BE2C (cell line): ENCODE measurements at regions not wholly inside any gene's neighbourhood (a gene's known extent, or its start where the extent isn't known, plus 50 kb on each side); places are given as distances from the start of the nearest gene placed in this dataset.
"Not testable (repeated sequence)": the region's sequence is repeated elsewhere in the genome, so short reads cannot be mapped to it uniquely, and the experiment has no call there.

Source experiments
- DNase-seq: peaks from one replicate; pipeline ENCODE4 v3.0.0-alpha.2; 2020
- H3K27me3 ChIP-seq: fragments of 250-450 bp; sonication (Bioruptor Pico); 2 replicates; pipeline ENCODE4 v1.5.1; 2020; ENCODE audit warnings: mild to moderate bottlenecking
- H3K36me3 ChIP-seq: fragments of 250-450 bp; sonication (Bioruptor Pico); 2 replicates; pipeline ENCODE4 v1.5.1; 2020; ENCODE audit warnings: mild to moderate bottlenecking
- H3K4me1 ChIP-seq: fragments of 250-450 bp; sonication (Bioruptor Pico); 2 replicates; pipeline ENCODE4 v1.5.1; 2020
- H3K4me3 ChIP-seq: 2 replicates; pipeline ENCODE4 v1.5.1; 2011; ENCODE audit warnings: low read depth, low read length
- H3K9me3 ChIP-seq: fragments of 250-450 bp; sonication (Bioruptor Pico); 2 replicates; pipeline ENCODE4 v1.5.1; 2020

DNA sequence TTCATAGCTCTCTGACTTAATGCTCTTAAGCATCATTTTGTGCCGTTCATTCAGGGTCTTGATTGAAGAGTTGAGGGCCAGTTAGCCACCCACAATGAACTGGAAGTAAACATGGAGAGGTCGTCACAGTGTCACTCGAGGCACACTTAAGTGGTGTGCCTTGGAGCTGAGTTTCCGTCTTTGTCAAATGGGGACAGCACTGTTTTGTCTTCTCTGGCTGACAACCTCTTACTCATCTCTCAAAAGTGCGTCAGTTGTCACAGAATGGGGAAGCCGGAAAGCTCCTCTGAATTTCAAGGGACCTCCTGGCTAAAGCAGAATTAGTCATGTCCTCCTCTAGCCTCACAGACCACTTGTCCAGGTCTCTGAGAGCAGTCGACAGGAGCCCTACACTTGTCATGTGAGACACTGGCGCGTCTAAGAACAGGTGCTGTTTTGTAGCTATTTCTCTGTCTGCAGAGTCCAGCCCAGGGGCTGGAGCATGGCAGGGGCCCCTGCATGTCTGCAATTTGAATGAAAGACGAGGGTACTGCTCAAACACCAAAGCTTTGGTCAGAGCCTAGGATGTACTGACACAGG lies 231.5 kb downstream of the NPIPA7 start:
- DNase-seq, H3K27me3 ChIP-seq, H3K36me3 ChIP-seq, H3K9me3 ChIP-seq, H3K4me3 ChIP-seq, H3K4me1 ChIP-seq: not testable (repeated sequence)

DNA sequence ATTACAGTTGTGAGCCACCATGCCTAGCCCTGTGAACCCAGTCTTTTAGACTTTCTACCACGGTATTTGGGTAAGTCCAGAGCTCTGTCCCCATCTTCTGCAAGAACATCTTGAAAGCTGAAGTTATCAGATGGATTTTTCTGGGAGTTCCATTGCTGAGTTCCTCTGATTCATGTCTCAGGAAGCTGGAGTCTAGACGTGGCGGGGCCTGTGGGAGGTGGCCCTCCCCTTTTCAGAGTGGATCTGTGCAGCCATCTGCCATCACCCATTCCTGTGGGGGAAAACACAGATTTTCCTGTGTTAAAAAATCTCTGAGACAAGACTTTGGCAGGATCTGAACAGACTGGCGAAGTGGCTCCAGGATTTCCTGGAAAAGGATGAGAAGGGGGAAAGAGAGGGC lies 234.3 kb downstream of the NPIPA7 start:
- H3K4me1 ChIP-seq, H3K9me3 ChIP-seq, H3K4me3 ChIP-seq, DNase-seq, H3K27me3 ChIP-seq, H3K36me3 ChIP-seq: not testable (repeated sequence)

DNA sequence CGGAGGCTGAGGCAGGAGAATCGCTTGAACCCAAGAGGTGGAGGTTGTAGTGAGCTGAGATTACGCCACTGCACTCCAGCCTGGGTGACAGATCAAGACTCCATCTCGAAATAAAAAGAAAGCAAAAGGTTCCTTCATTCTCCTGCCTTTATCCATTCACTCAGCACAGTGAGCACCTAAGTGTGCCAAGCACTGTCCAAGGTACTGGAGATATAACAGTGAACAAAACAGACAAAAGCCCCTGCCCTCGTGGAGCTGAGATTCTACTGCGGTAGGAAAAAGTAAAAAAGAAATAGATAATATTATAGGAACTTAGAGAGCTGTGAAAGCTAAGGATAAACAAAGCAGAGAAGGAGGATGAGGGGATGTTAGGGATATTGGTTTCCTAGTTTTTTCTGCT lies 235.5 kb downstream of the NPIPA7 start:
- not testable (repeated sequence) for H3K27me3 ChIP-seq, H3K36me3 ChIP-seq, H3K4me1 ChIP-seq, DNase-seq, H3K9me3 ChIP-seq, H3K4me3 ChIP-seq

- H3K4me1 ChIP-seq, H3K9me3 ChIP-seq, H3K27me3 ChIP-seq, H3K36me3 ChIP-seq, H3K4me3 ChIP-seq, DNase-seq: not testable (repeated sequence)
Observed at GRCh38 chr16:16618963-16619465, 240.1 kb downstream of the NPIPA7 start.

DNA sequence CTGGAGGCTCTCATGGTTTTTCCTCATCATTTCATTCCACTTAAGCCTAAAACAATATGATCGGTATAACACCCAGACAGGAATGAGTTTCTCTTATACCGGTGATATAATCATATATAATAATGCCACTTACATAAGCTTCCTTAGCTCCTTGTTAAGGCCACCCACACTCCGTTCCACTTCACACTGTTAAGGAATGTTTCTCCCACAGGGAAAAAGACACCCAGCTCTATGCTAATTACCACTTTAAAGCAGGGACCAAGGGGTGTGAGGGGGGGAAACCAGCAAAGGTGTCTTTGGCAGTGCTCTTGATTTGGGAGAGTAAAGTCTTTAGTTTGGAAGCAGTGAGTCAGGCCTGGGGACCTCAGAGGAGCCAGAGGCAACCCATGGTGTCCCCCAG lies 245.4 kb downstream of the NPIPA7 start:
- not testable (repeated sequence) for H3K4me1 ChIP-seq, H3K36me3 ChIP-seq, H3K27me3 ChIP-seq, H3K9me3 ChIP-seq, DNase-seq, H3K4me3 ChIP-seq

GRCh38 chr16:16625140-16625539 lies 246.2 kb downstream of the NPIPA7 start:
- DNase-seq, H3K4me3 ChIP-seq, H3K27me3 ChIP-seq, H3K9me3 ChIP-seq, H3K4me1 ChIP-seq, H3K36me3 ChIP-seq: not testable (repeated sequence)

- not testable (repeated sequence) for H3K9me3 ChIP-seq, H3K27me3 ChIP-seq, H3K36me3 ChIP-seq, DNase-seq, H3K4me1 ChIP-seq, H3K4me3 ChIP-seq
Observed at GRCh38 chr16:16627865-16628264, 248.9 kb downstream of the NPIPA7 start.

GRCh38 chr16:16638231-16638630 lies 259.3 kb downstream of the NPIPA7 start:
- H3K4me3 ChIP-seq, H3K27me3 ChIP-seq, DNase-seq, H3K9me3 ChIP-seq, H3K4me1 ChIP-seq, H3K36me3 ChIP-seq: not testable (repeated sequence)

- H3K4me1 ChIP-seq, DNase-seq, H3K27me3 ChIP-seq, H3K4me3 ChIP-seq, H3K9me3 ChIP-seq, H3K36me3 ChIP-seq: not testable (repeated sequence)
Observed at GRCh38 chr16:16638714-16639113, 259.8 kb downstream of the NPIPA7 start.

- not testable (repeated sequence) for H3K4me1 ChIP-seq, DNase-seq, H3K27me3 ChIP-seq, H3K9me3 ChIP-seq, H3K36me3 ChIP-seq, H3K4me3 ChIP-seq
Observed at GRCh38 chr16:16643828-16644227, 264.9 kb downstream of the NPIPA7 start.

GRCh38 chr16:16648002-16648401 lies 269.1 kb downstream of the NPIPA7 start:
- H3K36me3 ChIP-seq, DNase-seq, H3K9me3 ChIP-seq: not testable (repeated sequence)

DNA sequence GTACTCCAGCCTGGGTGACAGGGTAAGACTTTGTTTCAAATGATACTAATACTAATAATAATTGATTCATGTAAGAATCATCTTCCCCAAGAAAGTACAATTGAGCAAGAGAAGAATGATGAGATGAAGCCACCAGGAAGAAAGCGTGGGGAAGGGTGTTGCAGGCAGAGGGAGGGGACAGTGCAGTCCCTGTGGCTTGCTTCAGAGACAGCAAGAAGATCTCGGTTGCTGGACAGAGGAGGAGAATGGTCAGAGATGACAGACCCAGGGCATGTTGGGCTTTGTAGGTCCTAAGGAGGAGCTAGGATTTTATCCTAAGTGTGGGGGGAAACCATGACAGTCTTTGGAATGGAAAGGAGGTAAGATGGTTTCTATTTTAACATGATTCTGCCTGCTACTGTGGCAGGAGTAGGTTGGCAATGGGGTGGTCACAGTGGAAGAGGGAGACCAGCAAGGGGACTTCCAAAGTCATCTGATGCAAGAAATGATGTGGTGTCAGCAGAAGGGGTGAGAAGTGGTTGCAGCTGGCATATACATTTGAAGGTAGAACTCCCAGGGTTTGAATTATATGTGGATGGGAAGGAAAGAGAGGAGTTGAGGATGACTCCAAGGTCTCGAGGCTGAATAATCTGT lies 293.4 kb downstream of the NPIPA7 start:
- H3K36me3 ChIP-seq, DNase-seq, H3K9me3 ChIP-seq, H3K4me3 ChIP-seq, H3K4me1 ChIP-seq, H3K27me3 ChIP-seq: not testable (repeated sequence)

More at GRCh38 chr16:16648002-16648401, 269.1 kb downstream of the NPIPA7 start:
- H3K27me3 ChIP-seq, H3K4me1 ChIP-seq, H3K4me3 ChIP-seq: not testable (repeated sequence)

DNA sequence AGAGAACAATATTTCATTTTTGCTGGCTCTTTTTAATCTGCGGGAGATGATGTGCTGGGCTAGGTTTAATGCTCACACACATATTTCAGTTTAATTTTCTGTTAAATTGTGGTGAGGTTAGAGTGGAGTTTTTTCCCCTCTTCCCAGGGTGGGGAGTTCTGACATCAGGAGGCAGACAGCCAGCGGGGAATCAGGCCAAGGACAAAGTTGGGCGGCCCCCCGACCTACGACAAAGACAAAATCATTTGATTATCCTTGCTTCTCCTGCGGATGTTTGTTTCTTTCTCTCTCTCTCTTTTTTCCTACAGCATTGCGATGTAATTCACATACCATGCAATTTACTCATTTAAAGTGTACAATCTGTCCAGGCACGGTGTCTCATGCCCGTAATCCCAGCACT lies 295.9 kb downstream of the NPIPA7 start:
- DNase-seq, H3K27me3 ChIP-seq, H3K36me3 ChIP-seq, H3K4me1 ChIP-seq, H3K4me3 ChIP-seq, H3K9me3 ChIP-seq: not testable (repeated sequence)

GRCh38 chr16:16721849-16722248 lies 342.9 kb downstream of the NPIPA7 start:
- H3K27me3 ChIP-seq, H3K9me3 ChIP-seq, H3K4me3 ChIP-seq, DNase-seq, H3K4me1 ChIP-seq, H3K36me3 ChIP-seq: not testable (repeated sequence)

DNA sequence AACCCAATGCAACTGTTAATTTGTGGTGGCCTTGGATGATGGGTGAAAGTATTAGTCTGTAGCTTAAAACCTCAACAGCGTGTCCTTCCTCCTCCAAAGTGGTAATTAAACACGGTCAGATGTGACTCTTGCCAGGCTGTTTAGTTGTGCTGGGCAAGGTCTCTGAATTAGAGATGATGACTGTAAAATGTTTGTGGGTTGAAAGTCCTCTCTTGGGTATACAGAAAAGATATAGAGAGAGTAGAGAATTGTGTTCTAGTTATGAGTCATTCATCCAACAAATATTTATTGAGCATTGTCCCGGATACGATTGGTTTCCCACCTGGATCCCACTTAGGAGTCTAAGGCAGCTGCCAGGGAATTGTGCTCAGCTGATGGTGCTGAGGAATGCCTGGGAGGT lies 343.7 kb downstream of the NPIPA7 start:
- not testable (repeated sequence) for DNase-seq, H3K4me3 ChIP-seq, H3K27me3 ChIP-seq, H3K4me1 ChIP-seq, H3K36me3 ChIP-seq, H3K9me3 ChIP-seq

GRCh38 chr16:16723819-16724519 lies 345.0 kb downstream of the NPIPA7 start:
- not testable (repeated sequence) for H3K4me1 ChIP-seq, H3K9me3 ChIP-seq, H3K4me3 ChIP-seq, DNase-seq, H3K36me3 ChIP-seq, H3K27me3 ChIP-seq
